ENCODE measurements at regions not wholly inside any gene's neighbourhood (a gene's known extent, or its start where the extent isn't known, plus 50 kb on each side); places are given as distances from the start of the nearest gene placed in this dataset.

DNA sequence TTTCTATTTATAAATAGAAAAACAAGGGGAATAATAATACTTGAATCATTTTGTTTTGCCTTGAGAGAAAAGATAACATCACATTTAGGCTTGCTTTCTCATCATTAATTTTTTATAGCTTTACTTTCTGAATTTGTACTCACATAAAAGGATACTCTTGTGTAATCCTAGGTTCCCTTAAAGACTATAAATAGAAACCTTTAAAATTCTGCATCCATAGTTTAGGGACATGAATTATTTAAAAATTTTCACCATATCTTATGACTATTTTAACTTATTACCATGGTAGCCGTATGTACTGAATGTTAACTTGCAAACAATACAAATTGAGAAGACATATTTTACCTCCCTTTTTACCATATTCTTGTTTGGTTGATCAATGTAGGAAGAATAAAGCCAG lies 143.5 kb upstream of the CWC22 start:
- POLR2A ChIA-PET: no interaction called here

DNA sequence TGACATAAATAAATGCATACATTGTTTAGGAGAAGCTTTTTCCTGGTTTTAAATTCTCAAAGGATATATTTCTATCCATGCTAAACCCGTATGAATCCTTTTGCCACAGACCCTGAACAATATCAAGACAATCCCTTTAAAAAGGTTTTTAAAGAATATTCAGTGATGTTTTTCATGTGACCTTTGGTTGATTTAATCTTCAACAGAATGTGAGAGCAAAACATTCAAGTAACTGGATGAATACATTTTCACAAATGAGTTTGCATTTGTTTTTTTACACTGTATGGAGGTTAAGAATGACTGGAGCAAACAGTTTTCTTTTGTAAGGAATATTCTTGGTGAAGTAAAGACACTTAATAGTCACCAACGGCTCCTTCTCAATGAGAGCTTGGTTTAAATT lies 139.4 kb upstream of the CWC22 start:
- intact Hi-C loops (cut with micrococcal nuclease; ENCODE audit: unreplicated experiment) (no loop called here), in situ Hi-C loops (cut with HindIII; ENCODE audit: low pct_unique_long_range_greater_than_20kb, low sequenced_read_pairs) (no loop called here)
- TF ChIP-seq TCF7L2 (IDR thresholded peaks at IDR 0.05; ENCODE audit: low read depth, low read length) (no peak), POLR2AphosphoS5 (IDR thresholded peaks at IDR 0.05; ENCODE audit: low read depth, low read length) (no peak)
- TF ChIP-seq, protein P1, sequence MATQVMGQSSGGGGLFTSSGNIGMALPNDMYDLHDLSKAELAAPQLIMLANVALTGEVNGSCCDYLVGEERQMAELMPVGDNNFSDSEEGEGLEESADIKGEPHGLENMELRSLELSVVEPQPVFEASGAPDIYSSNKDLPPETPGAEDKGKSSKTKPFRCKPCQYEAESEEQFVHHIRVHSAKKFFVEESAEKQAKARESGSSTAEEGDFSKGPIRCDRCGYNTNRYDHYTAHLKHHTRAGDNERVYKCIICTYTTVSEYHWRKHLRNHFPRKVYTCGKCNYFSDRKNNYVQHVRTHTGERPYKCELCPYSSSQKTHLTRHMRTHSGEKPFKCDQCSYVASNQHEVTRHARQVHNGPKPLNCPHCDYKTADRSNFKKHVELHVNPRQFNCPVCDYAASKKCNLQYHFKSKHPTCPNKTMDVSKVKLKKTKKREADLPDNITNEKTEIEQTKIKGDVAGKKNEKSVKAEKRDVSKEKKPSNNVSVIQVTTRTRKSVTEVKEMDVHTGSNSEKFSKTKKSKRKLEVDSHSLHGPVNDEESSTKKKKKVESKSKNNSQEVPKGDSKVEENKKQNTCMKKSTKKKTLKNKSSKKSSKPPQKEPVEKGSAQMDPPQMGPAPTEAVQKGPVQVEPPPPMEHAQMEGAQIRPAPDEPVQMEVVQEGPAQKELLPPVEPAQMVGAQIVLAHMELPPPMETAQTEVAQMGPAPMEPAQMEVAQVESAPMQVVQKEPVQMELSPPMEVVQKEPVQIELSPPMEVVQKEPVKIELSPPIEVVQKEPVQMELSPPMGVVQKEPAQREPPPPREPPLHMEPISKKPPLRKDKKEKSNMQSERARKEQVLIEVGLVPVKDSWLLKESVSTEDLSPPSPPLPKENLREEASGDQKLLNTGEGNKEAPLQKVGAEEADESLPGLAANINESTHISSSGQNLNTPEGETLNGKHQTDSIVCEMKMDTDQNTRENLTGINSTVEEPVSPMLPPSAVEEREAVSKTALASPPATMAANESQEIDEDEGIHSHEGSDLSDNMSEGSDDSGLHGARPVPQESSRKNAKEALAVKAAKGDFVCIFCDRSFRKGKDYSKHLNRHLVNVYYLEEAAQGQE (IDR thresholded peaks at IDR 0.05; ENCODE audit: insufficient read depth in 1 of 2, low read depth in 2 of 2, low read length in 1 of 2): no peak
- TF ChIP-seq, protein P2, sequence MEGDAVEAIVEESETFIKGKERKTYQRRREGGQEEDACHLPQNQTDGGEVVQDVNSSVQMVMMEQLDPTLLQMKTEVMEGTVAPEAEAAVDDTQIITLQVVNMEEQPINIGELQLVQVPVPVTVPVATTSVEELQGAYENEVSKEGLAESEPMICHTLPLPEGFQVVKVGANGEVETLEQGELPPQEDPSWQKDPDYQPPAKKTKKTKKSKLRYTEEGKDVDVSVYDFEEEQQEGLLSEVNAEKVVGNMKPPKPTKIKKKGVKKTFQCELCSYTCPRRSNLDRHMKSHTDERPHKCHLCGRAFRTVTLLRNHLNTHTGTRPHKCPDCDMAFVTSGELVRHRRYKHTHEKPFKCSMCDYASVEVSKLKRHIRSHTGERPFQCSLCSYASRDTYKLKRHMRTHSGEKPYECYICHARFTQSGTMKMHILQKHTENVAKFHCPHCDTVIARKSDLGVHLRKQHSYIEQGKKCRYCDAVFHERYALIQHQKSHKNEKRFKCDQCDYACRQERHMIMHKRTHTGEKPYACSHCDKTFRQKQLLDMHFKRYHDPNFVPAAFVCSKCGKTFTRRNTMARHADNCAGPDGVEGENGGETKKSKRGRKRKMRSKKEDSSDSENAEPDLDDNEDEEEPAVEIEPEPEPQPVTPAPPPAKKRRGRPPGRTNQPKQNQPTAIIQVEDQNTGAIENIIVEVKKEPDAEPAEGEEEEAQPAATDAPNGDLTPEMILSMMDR (IDR thresholded peaks at IDR 0.05): no peak
- BruUV-seq (replicated peaks): no TSS peak
- no peaks in the 10 kb centered on the region for H3K36me3 ChIP-seq (ENCODE audit: control insufficient read depth, insufficient read depth, low read length)
- DNase-seq (ENCODE audit: low read depth, low spot score) (no peak), ATAC-seq (no peak)
- H3K9me3 ChIP-seq (ENCODE audit: control insufficient read depth, insufficient read depth, low read depth, low read length): no peaks in the 10 kb centered on the region
- no peak overlapping the region for H3K27ac ChIP-seq (ENCODE audit: low read length)
- H3K27me3 ChIP-seq (ENCODE audit: control insufficient read depth, insufficient read depth, low read length): no peaks in the 10 kb centered on the region
- H3K4me1 ChIP-seq (ENCODE audit: control insufficient read depth, insufficient read depth, low read length): no peaks in the 10 kb centered on the region
- POLR2A ChIA-PET: interaction anchor here (0.7 kb wide), 1 partner anchor 719 kb away, joined by 3 read pairs; no protein-coding TSS in a partner anchor
- H3K4me3 ChIP-seq (ENCODE audit: low read depth in 2 of 2, low read length in 2 of 2): no peak overlapping the region
- CTCF ChIA-PET: interaction anchor here (0.5 to 0.6 kb wide), 2 partner anchors 21 to 778 kb away, joined by 3 to 9 read pairs; no protein-coding TSS in a partner anchor

More for the DNA sequence above, 143.5 kb upstream of the CWC22 start:
- H3K9me3 ChIP-seq (ENCODE audit: control insufficient read depth, insufficient read depth, low read depth, low read length): no peaks in the 10 kb centered on the region
- no peaks in the 10 kb centered on the region for H3K36me3 ChIP-seq (ENCODE audit: control insufficient read depth, insufficient read depth, low read length)
- no peak overlapping the region for H3K4me3 ChIP-seq (ENCODE audit: low read depth in 2 of 2, low read length in 2 of 2)
- ATAC-seq (no peak), DNase-seq (ENCODE audit: low read depth, low spot score) (no peak)
- no TSS peak for BruUV-seq (replicated peaks)
- H3K27ac ChIP-seq (ENCODE audit: low read length): no peak overlapping the region
- H3K27me3 ChIP-seq (ENCODE audit: control insufficient read depth, insufficient read depth, low read length): no peaks in the 10 kb centered on the region
- H3K4me1 ChIP-seq (ENCODE audit: control insufficient read depth, insufficient read depth, low read length): no peaks in the 10 kb centered on the region
- TF ChIP-seq SIN3A (IDR thresholded peaks at IDR 0.05; ENCODE audit: borderline replicate concordance, insufficient read depth, low read depth, low read length) (no peak), TCF7L2 (IDR thresholded peaks at IDR 0.05; ENCODE audit: low read depth, low read length) (no peak)
- TF ChIP-seq, protein P2 (IDR thresholded peaks at IDR 0.05): no peak
- TF ChIP-seq, protein P1 (IDR thresholded peaks at IDR 0.05; ENCODE audit: insufficient read depth in 1 of 2, low read depth in 2 of 2, low read length in 1 of 2): no peak
- intact Hi-C loops (cut with micrococcal nuclease; ENCODE audit: unreplicated experiment): no loop called here
- in situ Hi-C loops (cut with HindIII; ENCODE audit: low pct_unique_long_range_greater_than_20kb, low sequenced_read_pairs): no loop called here
- CTCF ChIA-PET: no interaction called here
